Breast epithelium (tissue), 3 donors: ENCODE measurements at regions not wholly inside any gene's neighbourhood (a gene's known extent, or its start where the extent isn't known, plus 50 kb on each side); places are given as distances from the start of the nearest gene placed in this dataset.

Experiments
- CTCF ChIP-seq, 3 donors: fragments of 450-650 bp; IDR thresholded peaks; one replicate each; pipeline ENCODE4 v1.5.1; 2016 to 2017; ENCODE audit warnings: antibody characterized with exemption in 3 of 3, mild to moderate bottlenecking in 3 of 3, moderate library complexity in 3 of 3
- POLR2A ChIP-seq: fragments of 450-650 bp; IDR thresholded peaks from one replicate; pipeline ENCODE4 v1.6.1; 2016; ENCODE audit warnings: antibody characterized with exemption, mild to moderate bottlenecking, moderate library complexity

GRCh38 chr2:239555571-239555905, 154.7 kb upstream of the HDAC4 start:
- TF ChIP-seq CTCF (IDR thresholded peaks at IDR 0.05) (no peak), POLR2A (no peak)
